ENCODE measurements at regions not wholly inside any gene's neighbourhood (a gene's known extent, or its start where the extent isn't known, plus 50 kb on each side); places are given as distances from the start of the nearest gene placed in this dataset.
"Not testable (repeated sequence)": the region's sequence is repeated elsewhere in the genome, so short reads cannot be mapped to it uniquely, and the experiment has no call there.

DNA sequence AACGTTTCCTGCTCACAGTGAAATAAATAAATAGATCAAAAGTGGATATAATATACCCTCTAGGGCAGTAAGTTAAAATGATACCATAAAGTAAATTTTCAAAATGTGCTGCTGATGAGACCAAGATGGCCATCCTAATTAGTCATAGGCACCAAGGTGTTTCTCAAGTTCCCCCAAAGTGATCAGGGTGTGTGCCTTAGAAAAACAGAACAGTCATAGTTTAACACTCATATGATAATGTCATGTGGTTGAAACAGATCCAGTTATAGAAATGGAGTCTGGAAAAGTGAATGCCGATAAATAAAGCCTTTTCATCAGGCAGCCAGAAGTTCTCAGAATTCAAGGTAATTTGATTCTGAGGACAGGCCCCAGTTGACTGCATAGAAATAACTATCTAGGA lies 161.5 kb upstream of the CDKN2B start:
- no peak for DNase-seq (ENCODE audit: extremely low read depth in 1 of 11, low read depth in 9 of 11, low spot score in 4 of 11)

DNA sequence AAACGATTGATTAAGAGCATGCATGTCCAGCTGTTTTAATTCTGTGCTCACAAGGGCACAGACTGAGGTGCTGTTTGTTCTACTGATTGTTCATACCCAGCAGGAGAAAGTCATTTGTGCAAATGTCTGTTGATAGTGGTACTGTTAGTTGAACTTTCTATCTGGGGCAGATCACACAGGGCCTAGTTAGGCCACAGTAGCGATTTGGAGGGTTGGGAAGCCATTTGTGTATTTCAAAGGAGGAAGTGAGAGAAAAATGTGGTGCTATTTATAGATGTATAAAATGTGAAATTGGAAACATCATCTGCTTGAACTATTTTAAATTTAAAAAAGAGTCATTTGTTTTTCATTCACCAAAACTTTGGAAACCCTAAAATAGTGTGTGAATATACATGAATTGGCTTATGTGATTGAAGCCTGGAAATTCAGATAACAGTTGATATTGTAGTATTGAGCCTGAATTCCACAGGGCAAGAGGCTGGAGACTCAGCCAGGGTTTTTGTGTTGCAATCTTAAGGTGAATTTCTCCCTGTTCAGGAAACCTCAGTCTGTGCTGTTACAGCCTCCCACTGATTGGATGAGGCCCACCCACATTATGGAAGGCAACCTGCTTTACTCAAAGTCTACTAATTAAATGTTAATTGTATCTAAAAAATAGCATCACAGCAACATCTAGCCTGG lies 162.0 kb upstream of the CDKN2B start:
- DNase-seq (ENCODE audit: extremely low read depth in 1 of 11, low read depth in 9 of 11, low spot score in 4 of 11): no peak

DNA sequence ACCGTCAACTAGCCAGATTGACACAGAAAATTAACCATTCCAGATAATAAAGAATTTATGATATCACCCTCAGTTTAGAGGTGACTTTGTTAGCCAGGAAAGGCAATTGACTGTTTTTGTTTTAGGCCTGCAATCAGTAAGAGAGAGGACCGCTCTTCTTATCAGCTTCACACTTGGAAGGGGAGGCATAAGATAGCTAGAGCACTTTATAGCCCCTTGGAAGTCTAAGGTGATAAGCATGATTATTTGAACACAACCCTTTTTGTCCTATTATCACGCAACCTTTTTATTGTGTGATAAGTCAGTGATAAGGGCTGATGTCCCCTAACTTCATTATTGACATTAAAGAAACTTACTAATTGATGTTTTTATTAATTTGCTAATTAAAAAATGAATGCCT lies 162.6 kb upstream of the CDKN2B start:
- no peak for DNase-seq (ENCODE audit: extremely low read depth in 1 of 11, low read depth in 9 of 11, low spot score in 4 of 11)

DNA sequence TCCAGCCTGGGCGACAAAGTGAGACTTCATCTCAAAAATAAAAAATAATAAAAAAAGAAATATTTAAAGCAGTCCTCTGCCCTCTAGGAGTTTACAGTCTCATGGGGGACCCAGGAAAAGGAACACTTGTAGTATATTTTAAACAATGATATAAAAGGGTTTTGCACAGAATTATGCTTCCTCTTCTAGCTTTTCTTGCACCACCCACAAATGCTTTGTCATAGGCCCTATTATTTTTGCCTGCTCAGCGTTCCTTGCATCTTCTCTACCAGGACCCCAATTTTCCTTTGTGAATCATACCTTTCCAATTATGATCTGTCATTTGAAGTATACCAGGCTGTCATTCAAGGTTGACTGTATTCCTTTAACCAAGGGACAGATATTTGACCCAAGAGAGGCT lies 164.8 kb upstream of the CDKN2B start:
- no peak for DNase-seq (ENCODE audit: extremely low read depth in 1 of 11, low read depth in 9 of 11, low spot score in 4 of 11)

DNA sequence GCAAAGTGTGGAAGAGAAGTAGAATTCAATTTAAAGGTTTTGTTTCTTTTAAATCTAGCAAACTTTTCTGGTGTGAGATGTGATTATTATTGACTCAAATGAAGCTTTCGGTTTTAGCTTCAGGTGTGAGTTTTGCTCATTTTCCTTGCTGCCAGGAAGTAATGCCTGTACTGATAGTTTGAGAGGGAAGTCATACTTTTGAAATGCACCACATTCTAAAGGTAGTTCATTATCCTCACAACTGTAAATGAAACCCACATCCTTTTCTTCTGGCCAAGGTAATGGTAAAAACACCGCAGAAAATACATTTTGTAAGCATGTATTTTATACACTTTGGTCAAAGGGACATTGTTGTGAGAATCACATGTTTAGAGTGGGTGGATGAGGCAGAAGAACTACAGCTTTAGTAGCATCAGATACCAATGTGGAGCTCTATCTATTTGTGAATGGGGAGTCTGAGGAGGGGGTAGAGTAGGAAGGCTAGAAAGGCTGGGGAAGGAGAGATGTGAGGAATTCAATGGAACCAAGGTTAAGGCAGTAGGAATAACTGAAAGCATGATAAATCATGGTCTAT lies 167.0 kb upstream of the CDKN2B start:
- DNase-seq (ENCODE audit: extremely low read depth in 1 of 11, low read depth in 9 of 11, low spot score in 4 of 11): no peak

DNA sequence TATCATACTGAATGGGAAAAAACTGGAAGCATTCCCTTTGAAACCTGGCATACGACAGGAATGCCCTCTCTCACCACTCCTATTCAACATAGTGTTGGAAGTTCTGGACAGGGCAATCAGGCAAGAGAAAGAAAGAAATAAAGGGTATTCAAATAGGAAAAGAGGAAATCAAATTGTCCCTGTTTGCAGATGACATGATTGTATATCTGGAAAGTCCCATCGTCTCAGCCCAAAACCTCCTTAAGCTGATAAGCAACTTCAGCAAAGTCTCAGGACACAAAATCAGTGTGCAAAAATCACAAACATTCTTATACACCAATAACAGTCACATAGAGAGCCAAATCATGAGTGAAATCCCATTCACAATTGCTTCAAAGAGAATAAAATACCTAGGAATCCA lies 171.9 kb upstream of the CDKN2B start:
- not testable (repeated sequence) for DNase-seq (ENCODE audit: extremely low read depth in 1 of 11, low read depth in 9 of 11, low spot score in 4 of 11)

DNA sequence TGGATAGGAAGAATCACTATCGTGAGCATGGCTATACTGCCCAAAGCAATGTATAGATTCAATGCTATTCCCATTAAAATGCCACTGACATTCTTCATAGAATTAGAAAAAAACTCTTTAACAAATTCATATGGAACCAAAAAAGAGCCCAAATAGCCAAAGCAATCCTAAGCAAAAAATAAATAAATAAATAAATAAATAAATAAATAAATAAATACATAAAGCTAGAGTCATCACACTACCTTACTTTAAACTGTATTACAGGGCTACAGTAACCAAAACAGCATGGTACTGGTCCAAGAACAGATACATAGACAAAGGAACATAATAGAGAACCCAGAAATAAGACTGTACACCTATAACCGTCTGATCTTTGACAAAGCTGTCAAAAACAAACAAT lies 180.4 kb upstream of the CDKN2B start:
- no peak for DNase-seq (ENCODE audit: extremely low read depth in 1 of 11, low read depth in 9 of 11, low spot score in 4 of 11)

DNA sequence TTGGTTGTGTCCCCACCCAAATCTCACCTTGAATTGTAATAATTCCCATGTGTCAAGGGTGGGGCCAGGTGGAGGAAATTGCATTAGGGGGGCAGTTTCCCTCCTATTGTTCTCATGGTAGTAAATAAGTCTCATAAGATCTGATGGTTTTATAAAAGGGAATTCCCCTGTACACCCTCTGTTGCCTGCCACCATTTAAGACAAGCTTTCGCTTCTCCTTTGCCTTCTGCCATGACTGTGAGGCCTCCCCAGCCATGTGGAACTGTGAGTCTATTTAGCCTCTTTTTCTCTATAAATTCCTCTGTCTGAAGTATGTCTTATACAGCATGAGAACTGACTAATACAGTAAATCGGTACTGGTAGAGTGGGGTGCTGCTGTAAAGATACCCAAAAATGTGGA lies 187.9 kb upstream of the CDKN2B start:
- not testable (repeated sequence) for DNase-seq (ENCODE audit: extremely low read depth in 1 of 11, low read depth in 9 of 11, low spot score in 4 of 11)

DNA sequence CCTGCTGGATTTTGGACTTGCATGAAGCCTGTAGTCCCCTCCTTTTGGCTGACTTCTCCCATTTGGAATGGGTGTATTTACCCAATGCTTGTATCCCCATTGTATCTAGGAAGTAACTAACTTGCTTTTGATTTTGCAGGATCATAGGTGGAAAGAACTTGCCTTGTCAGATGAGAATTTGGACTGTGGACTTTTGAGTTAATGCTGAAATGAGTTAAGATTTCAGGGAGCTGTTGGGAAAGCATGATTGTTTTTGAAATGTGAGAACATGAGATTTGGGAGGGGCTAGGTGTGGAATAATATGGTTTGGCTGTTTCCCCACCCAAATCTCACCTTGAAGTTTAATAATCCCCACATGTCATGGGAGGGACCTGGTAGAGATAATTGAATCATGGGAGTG lies 189.6 kb upstream of the CDKN2B start:
- DNase-seq (ENCODE audit: extremely low read depth in 1 of 11, low read depth in 9 of 11, low spot score in 4 of 11): no peak

DNA sequence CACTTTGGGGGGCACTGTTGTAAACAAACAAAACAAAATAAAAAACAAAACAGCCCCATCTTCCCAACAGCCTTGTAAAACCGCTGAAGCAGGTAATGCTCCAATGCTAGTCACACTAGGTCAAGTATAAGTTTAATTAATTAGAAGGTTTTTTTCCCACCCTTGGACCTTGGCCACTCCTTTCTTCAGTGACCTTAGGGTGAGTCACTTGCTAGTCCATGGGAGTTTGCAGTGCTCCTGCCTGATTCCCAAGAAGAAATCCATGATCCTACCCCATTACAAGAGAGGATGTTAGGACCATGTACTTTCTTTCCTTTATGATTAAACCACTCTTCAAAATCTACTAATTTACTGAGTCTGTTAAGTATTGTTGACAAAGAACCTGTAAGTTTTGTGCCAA lies 192.2 kb upstream of the CDKN2B start:
- DNase-seq (ENCODE audit: extremely low read depth in 1 of 11, low read depth in 9 of 11, low spot score in 4 of 11): no peak

DNA sequence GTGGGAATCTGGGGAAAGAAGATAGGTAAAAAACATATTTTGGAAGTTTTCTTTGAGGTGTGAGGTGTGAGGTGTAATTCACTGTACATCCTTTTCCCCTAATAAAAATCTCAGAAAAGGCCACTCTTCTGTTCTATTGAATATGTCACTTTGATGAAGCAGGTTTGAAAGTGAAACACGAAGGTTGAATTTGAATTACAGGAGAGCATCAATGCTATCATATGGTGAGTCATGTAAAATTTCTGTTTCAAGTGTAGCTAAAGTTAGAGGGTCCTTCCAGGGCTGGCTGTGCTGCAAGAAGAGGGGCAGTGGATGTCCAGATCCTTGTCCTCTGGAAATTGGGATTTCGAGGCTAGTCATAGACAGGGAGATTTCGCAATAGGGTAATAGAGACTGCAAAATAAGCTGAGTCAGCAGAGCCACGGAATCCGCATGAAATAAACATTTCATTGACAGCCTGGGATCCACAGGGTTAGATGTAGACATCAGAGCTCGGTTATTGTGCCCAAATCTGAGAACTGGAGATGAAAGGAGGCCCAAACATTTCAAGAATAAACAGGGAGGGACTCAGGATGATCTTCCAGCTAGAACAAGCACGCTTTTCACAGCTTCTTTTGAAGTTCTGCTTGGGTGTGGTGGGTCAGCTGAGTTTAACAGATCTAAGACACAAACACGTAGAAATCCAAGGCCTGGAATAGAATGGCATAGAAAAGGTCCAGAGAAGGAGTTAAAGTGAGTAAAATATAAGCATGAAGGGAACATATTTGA lies 194.4 kb upstream of the CDKN2B start:
- DNase-seq (ENCODE audit: extremely low read depth in 1 of 11, low read depth in 9 of 11, low spot score in 4 of 11): no peak

DNA sequence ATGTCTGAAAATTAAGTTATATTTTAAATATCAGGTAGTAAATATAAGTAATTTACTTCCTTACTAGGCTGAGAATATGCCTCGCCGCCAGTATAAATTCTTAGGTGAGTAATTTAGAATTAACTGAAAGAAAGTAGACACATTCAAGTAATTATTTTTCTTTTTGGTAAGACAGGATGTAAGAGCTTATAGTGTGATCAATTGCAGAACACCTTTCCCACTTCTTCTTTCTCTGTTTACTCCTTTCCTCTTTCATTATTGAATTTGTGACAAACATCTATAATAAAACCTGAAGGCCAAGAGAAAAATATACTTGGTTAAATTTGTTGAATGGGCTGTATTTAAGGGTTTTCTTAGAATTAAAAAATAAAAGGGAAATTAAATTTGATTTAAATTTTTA lies 195.1 kb upstream of the CDKN2B start:
- DNase-seq (ENCODE audit: extremely low read depth in 1 of 11, low read depth in 9 of 11, low spot score in 4 of 11): no peak

DNA sequence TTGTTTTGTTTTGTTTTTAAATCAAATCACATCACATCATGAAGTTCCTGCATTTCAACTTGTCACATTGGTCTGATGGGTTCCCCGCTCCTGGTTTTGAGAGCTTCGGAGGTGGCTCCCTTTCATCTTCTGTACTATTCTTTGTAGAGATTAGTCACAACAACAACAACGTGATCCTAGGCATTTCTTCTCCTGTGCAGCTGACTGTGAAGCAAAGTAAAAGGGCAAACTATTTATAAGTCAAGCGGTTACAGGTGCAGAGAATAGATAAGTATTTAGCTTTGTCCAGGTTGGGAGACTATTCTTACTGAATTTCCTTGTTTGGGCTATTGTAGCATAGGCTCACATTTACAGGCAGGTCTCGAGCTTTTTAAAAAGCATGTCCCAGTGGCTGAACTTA lies 197.7 kb upstream of the CDKN2B start:
- DNase-seq (ENCODE audit: extremely low read depth in 1 of 11, low read depth in 9 of 11, low spot score in 4 of 11): no peak

DNA sequence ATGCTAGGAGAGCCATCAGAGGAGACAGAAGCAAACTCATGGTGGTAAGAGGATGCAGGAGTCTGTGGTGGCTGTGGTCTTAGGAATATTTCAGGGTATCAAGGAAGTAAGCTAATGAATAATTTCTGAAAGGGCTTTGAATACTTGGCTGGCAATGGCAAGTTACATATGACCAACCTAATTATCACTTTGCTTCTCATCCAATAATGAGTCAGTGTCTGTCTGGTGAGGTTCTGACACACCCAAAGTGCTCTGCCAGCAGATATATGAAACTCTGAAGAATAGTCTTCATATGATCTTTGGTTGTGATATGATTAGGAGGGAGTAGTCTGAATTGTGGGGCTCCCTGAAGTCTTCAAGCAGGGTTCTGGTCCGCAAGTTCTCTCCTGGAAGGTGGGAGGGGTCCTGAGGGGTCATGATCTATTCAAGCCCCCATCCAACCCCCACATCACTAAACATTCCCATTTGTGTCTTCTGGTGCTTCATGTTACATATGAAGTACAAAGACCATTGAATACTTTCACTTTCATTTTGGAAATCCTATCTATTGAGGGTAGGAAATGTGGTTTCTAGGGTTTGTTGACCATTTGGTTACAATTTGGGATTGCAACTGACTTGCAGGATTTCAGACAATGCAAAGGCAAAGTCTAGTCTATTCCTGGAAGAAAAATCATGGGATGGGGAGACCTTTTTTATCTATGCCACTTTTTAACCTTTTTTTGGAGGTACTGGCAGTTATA lies 199.9 kb upstream of the CDKN2B start:
- DNase-seq (ENCODE audit: extremely low read depth in 1 of 11, low read depth in 9 of 11, low spot score in 4 of 11): no peak

DNA sequence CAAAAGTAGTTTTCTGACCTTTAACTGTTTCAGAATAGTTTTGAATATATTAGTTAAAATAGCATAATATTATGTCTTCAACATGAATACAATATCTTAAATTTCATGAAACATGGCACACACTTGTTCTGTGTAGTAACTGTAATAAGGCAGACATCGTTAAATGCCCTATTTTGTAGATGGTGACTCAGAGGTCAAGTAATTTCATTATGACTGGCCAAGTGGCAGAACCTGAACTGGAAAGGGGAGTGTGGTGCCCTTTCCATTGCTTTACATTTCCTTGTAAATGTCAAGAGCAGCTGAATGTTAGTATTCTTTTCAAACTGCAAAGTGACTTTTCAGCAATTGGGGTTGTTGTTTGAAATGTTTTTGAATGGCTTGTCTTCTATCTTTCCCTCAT lies 201.2 kb upstream of the CDKN2B start:
- no peak for DNase-seq (ENCODE audit: extremely low read depth in 1 of 11, low read depth in 9 of 11, low spot score in 4 of 11)

DNA sequence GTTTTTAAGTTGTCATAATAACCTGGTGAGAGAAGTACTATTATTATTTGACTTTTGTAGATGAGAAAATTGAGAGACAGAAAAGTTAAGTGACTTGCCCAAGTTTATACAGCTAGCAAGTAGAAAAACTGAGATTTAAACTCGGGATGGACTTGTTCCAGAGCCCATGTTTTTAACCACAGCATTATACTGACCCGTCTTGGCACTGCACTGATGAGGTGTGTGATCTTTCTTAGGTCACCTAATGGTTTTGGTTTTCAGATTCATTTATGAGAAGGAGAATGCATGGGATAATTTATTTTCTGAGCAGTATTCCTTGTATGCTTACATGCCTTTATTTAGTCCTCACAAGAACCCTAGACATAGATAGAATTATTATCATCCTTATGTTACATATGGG lies 201.8 kb upstream of the CDKN2B start:
- DNase-seq (ENCODE audit: extremely low read depth in 1 of 11, low read depth in 9 of 11, low spot score in 4 of 11): no peak

DNA sequence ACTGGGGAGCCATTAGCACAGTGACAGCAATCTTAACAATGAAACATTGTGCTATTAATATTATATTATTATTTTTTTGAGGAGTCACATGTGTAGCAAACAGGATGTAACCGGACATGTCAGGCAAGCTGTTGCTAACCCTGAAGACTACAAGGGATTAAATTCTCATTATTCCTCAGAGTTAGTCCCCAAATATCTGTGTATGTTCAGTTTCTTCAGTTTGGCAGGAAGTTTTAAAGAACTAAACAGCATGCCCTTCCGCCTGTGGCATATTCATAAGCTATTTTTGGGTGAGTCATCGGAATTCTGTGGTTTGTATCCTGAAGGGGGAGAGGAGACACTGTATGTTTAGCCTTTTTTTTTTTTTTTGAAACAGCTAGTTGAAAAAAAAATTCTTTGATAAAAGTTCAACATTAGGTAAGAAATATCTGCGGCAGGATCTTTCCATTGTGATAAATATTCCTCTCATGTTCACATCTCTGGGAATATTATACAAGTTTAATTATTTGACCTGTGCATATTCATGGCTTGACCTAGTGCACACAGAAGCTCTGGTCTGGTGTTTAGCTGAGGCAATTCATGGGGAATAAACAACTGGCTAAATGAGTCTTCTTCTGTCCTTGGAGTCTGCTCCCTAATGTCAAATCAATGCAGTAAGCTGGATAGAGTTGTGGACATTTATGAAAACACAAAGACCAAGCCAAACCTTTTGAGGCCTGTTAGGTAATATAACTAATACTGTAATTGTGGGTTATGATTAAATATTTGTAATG lies 202.7 kb upstream of the CDKN2B start:
- no peak for DNase-seq (ENCODE audit: extremely low read depth in 1 of 11, low read depth in 9 of 11, low spot score in 4 of 11)

DNA sequence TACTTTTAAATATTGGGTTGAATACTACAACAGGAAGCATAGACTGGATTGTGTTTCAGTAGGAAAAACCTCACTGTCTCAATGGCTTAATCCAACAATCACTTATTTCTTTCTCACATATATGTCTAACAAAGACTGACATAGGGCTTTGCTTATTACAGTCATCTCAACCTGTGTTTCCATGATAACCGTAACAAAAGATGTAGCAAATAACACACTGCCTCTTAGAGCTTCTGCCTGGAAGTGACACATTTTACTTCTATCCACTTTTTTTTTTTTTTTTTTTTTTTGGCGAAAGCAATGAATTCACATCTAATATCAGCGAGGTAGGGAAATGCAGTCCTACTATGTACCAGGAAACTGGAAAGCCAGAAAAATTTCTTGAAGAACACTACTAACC lies 204.9 kb upstream of the CDKN2B start:
- DNase-seq (ENCODE audit: extremely low read depth in 1 of 11, low read depth in 9 of 11, low spot score in 4 of 11): no peak

DNA sequence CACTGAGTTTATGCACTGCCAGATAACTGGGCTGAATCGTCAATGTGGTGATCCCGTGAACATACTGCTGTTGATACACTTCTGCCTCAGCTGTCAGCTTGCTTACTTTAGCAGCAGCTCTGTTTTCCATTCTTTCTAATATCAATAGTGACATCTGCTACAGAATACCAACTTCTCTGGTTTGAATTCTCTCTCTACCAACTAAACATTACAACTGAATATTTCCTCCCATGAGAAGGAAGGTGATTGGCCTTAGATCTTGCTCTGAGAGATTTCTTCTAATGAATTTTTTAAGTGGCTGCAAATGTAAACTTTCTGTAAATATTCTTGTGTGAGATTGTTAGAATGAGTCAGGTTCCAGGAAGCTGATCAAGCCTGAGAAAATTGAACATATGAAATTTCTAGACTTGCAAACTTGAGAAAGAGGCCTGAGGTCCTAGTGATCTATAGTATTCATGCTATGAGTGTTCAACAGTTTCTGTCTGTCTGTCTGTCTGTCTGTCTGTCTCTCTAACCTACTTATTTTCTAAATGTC lies 205.5 kb upstream of the CDKN2B start:
- no peak for DNase-seq (ENCODE audit: extremely low read depth in 1 of 11, low read depth in 9 of 11, low spot score in 4 of 11)

Measured in renal cortex interstitium (tissue), 11 donors.